ENCODE measurements at regions not wholly inside any gene's neighbourhood (a gene's known extent, or its start where the extent isn't known, plus 50 kb on each side); places are given as distances from the start of the nearest gene placed in this dataset.

DNA sequence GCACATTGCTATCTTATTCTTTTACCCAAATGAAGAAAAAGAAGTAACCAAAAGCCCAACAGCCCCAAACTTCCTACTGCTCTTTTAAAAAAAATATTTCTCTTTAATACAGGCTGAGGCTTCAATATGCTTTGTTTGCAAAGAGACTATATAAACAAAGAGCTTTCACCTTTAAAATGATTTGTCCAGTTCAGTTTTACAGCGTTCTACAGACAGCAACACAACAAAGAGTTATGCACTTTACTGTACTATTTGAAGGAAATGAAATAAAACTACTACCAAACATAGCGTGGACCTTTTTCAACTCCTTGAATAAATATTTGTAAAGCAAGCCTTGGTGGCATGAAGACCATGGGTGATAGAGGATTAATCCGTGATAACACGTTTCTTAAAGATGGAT lies 151.2 kb downstream of the FGF9 start:
- DNase-seq (ENCODE audit: low spot score): no peak

DNA sequence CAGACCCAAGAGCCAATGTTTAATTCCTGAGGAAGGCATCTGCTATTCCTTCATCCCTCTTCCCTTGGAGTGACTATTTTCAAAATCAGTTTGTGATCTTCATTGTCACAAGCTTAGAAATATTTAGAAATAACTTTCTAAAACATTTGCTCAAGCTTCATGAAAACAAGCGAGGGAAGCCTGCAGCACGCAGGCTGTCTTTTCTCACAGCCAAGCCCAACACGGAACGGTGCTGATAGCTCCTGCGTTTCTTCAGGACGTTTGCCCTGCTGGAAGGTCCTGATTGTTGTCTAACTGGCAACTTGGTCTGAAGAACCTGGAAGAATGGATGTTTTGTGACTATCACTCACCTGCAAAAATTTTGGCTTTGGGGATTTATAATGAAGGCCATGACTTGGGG lies 152.5 kb downstream of the FGF9 start:
- DNase-seq (ENCODE audit: low spot score): no peak

DNA sequence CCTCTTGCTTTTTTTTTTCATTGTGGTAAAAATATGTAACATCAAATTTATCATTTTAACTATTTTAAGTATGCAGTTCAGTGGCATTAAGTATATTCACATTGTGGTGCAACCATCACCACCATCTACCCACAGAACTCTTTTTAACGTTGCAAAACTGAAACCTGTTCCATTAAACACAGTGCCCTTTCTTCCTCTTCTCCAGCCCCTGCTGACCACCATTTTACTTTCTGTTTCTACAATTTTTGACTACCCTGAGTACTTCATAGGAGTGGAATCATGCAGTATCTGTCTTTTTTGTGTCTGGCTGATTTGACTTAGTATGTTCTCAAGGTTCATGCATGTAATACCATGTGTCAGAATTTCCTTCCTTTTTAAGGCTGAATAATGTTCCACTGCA lies 153.1 kb downstream of the FGF9 start:
- DNase-seq (ENCODE audit: low spot score): no peak

DNA sequence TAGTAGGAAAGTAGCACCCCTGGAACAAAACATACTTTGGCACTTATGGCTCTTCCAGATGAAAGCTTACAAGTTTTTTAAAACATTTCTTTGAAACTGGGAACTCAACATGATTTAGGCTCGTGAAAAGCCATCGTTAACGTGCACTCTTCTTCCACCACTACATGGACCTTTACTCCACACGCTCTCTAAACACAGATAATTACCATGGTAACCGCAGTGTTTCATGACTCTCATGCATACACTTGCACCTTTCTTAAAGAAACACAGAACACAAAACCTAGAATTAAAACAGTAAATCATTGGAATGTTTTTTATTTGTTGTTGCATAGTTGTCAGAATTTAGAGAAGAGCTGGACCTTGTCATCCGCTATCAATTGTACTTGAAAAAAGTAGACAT lies 154.3 kb downstream of the FGF9 start:
- no peak for DNase-seq (ENCODE audit: low spot score)

DNA sequence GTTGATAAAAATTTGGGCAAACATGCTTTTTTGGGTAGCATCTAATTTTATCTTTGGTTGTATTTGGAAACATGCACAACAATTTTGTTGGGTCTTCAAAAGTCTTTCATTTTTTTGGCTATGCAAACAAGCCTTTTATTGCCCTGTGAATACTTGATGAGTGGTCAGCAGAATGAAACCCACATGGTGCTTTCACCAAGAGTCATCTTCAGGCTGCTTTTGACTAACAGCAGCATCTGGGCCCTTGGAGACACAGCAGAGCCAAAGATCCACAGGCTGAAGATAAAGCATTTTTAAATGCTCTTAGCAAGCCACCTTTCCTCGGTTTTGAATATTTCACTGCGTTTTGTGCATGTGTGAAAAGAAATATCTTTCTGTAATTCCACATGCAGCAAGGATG lies 154.9 kb downstream of the FGF9 start:
- no peak for DNase-seq (ENCODE audit: low spot score)

DNA sequence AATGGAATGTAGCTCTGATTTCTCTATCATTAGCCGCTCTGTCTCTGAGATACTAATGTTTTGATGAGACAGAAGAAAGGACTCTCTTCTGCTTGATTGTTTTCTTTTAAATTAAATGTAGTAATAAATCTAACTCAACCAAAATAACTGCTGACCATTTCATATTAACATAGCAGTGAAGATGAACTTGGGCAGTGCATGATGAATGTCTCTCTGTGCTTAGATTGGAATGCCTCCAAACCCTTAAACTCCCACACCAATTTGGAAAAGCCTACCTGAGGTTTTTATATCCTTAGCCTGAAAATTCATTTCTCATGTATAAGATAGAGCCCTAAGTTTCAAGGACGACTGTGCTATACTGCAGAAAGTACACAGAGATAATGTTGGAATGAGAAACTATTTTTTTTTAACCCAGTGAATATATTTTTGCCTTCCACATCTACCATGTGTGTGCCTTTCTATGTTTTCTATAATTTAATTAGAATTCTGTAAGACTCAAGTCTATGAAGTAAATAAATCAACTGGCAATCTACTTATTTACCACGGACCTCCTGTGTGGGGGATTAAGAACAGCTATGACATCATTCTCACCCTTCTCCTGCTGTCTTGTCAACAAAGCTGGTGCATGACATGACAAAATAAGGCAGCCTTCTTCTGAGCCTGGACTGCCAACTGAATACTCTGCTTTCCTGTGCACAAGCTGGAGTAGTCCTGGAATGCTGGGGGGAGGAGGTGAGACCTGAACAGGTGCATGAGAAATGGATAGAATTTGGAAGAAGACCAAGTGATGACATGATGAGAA lies 155.5 kb downstream of the FGF9 start:
- DNase-seq (ENCODE audit: low spot score): no peak

DNA sequence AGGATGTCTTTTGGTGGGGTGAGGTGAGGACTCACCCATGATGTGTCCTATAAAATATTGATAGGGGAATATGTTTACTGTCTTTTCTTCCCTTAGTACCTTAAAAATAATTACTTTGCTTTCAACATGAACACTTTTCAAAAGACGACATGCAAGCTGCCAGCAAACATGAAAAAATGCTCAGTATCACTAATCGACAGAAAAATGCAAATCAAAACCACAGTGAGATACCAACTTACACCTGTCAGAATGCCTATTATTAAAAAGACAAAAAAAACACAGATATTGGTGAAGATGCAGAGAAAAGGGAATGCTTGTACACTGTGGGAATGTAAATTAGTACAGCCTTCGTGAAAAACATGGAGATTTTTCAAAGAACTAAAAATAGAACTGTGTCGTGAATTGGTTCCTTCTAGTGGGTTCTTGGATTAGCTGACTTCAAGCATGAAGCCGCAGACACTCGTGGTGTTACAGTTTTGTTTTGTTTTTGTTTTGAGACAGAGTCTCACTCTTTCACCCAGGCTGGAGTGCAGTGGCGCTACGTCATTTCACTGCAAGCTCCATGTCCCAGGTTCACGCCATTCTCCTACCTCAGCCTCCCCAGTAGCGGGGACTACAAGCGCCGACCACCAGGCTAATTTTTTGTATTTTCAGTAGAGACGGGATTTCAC lies 160.9 kb downstream of the FGF9 start:
- DNase-seq (ENCODE audit: low spot score): no peak

DNA sequence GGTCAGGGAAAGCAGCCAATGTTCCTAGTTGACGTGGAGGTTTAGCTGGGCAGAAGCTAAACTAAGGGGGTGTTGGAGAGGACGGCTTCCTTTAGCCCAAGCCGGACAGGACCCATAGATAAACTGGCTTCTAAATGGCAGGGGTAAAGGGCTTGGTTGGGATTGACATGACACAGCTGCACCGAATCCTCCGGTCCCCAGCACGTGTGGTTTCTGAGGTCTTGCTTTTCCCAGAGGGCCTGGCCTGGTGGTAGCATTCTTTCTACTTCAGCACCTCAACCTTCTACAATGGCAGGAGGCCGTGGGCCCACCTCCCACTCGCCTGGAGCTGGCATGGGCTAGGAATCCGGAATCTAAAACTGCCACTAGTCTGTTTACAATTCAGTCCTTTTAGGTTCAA lies 163.0 kb downstream of the FGF9 start:
- DNase-seq (ENCODE audit: low spot score): no peak

DNA sequence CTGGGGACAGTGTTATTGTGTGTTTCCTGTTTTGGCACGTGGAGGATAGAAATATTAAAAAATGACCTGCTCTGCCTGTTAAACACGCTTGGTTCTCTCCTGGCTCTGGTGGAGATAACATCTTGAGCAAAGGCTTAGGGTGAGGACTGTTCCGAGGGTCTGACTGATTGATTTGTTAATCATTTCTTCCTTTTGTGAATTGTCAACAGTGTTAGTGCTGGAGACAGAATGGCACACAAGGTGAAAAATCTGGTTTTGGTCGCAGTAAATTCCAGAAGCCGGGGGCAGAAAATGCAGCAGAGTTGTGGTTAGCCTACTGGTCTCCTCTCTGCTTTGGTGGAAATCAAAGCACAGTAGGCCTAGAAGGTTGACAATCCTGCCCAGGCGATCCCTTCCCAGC lies 163.6 kb downstream of the FGF9 start:
- DNase-seq (ENCODE audit: low spot score): no peak

DNA sequence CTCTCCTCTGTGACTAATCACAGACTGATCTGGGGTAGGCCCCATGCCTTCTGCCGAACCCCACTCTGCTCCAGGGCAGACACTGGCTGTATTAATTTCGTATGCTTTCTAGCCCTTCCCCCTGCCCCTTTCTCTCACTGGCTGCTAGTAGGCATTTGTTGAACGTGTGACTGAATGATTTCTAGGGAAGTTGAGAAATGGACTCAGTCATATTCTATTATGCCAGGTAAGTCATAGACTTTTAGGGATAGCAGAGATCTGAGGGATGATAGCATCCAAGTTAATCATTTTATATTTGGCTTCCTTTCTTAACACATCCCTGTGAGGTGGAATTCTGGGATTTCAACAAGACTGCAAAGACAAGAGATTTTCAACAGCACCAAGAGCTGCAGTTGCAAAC lies 166.4 kb downstream of the FGF9 start:
- no peak for DNase-seq (ENCODE audit: low spot score)

DNA sequence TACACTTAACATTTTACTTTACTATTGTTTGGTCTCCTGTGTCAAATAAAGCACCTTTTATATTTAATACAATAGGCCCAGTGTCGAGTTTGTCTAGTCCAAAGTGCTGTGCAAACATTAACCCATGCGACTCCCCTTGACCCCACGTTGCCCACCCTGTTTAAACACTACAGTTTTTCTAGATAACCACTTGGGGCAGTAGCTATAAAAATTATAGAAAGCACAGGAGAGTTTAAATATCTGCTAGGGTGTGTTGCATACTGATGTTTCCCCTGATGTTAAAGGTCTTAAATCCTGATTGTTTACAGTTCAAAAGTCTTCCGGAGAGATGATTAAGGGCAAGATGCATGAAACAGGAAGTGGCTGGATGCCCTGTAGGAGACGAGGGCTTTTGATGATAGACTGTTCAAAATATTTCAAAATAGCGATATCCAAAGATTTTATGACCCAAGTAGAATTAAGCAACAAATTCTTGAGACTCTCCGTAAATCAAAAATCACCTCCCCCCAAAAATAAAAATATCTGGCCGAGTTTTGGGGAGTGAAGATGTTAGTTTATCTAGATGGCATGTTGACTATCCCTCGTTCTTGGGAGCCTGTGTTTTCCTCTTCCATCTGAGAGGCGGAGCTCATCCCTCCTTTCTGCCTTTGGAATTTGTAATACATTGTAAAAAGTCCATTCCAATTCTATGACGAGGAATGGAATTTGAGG lies 167.1 kb downstream of the FGF9 start:
- no peak for DNase-seq (ENCODE audit: low spot score)

DNA sequence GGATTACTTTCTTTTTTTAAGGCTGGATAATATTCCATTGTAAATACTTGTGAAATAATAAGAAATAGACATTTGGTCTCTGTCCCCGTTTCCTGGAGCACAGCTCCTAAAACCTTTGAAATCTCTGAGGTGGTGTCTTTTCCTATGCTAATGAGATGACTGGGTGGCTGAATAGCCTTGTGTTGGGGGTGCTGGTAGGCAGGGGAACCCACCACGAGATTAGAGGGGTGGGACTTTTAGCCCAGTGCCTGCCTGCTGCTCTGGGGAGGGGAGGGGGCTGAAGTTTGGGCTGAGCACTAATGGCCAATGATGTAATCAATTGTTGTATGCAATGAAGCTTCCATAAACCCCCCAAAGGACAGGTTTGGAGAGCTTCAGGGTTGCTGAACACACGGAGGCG lies 175.7 kb downstream of the FGF9 start:
- no peak for DNase-seq (ENCODE audit: low spot score)

DNA sequence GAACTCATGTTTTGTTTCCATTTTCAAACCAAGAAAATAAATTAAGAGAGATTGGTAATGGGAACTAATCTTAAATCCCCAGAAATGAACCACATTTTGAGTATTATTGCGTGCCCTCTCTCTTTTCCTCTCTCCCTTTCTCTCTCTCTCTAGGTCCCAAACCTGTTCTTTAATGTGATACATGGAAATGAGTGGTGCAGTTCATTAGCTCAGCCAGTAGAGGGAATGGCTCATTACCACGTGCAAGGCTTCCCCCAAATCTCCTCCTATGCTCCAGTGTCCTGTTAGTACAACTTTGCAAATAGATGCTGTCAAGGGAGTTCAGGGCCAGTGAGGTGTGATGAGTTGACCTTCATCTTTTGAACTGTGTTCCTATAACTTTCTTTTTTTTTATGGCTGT lies 178.4 kb downstream of the FGF9 start:
- no peak for DNase-seq (ENCODE audit: low spot score)

DNA sequence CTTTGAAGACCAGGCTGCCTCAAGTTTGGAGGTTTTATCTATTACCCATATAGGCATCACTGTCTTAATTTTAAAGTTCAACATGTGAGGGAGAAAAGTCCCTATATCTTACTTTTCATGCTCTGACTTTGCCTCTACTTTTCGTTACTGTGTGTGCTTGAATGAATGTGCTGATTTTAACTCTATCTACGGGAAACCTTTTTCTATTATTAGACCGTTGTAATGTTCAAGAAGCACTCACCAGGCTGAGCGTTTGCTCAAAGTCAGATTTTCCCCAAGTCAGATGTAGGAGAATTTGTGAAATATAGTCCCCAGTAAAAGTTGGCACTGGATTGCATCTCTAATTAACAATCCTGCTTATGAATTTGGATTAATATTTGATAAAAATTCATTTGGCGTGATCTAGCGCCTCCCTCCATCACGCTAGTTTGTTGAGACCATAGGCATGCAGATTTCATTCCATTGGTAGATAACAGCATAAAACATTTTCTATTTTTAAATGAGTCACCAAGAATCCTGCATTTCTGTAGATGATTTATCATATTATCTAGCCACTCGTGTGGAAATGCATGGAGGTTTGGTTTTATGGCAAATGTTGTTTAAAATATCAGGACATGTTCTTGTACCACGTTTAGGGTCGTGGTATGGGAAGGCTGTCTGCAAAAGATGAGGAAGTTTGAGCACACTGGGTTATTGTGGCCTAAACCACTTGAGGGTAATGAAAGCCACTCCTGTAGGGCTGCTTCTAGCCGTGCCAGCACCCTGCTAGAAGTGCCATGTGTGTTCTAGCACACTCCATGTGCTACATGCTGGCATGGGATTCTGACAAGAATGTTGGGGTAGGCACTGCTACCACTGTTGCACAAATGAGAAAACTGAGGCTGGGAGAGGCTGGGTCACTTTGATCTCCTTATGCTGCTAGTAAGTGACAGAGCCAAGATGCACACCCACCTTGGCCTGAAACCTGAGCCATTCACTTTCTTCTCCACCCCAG lies 179.4 kb downstream of the FGF9 start:
- DNase-seq (ENCODE audit: low spot score): no peak

DNA sequence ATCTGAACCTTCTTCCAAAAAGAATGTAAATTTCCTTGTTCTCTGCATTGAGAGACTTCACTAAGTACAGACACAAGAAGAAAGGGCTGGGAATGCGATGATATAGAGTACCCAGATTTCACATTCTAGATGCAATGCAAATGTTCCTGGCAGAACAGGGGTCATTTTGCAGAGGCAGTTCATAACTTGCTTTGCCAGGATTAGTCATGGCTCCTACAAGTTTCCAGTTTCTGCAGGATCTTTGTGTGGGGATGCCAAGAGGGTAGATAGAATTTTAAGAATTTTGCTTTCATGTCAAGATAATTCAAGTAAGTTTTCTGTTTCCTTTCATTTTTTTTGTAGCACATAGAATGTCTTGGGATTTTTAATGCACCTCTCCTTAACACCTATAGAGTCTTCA lies 181.2 kb downstream of the FGF9 start:
- no peak for DNase-seq (ENCODE audit: low spot score)

DNA sequence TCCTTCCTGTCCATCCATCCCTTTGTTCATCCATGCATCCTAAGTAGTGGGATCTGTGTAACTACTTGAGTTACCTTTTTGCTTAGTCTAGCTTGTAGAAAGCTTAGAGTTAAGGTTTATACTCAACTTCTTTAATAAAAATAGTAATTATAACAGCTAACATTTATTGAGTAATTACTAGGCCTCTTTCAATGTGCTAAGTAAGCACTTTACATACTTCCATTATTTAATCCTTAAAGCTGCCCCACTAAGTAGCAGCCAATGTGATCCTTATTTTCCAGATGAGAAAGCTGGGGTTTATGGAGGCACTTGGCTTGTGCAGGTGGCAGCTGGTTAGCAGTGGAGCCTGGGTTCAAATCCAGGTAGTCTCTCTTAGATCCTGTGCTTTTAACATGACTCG lies 182.9 kb downstream of the FGF9 start:
- DNase-seq (ENCODE audit: low spot score): no peak

DNA sequence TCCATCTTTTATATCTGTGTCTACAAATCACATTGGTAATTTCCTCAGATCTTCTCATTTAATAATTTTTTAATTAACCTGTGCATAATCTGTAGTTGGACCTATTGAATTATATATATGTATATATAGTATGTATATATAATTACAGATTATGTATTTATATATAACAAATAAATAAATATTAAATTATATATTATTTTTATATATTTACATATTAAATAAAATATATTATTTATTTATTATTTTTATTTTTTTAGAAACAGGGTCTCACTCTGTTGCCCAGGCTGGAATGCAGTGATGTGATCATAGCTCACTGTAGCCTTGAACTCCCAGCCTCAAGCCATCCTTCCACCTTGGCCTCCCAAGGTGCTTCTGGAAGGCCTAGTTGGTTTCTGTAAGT lies 197.9 kb downstream of the FGF9 start:
- no peak for DNase-seq (ENCODE audit: low spot score)

DNA sequence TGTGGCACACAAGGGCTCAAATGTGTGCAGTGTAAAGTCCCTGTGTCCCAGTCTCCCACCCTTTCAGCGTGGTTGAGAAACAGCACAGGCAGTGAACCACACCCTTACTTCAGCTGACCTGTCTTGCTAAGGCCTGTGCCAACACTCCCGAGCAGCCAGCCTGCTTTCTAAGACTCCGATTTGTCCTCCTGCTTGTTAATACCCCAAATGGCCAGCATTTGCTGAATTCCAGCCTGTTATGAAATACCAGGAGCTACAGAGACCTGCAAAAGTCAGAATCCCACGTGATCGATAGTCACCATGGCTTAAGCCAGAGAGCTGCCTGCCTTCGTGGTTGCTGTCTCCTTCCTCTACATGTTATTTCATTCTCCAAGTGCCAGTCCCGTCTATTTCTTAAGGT lies 200.5 kb downstream of the FGF9 start:
- DNase-seq (ENCODE audit: low spot score): no peak

DNA sequence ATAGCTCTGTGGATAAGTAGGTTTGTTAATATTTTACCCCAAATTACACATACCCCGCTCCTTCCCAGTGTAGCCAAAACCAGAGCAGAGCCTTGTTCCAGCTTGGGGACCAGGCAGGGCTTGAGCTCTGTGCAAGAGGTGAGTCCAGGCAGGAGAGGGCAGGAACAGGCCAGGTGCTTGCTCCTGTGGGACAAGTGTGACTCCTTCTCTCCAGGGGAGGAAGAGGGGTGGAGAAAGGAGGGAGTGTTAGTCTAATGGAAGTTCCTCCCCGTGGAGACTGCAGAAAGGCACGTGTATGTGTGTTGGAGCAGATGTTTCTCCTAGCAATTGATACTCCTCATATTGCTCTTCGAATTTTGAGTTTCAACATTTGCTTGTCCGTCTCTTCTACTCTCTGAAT lies 201.0 kb downstream of the FGF9 start:
- no peak for DNase-seq (ENCODE audit: low spot score)

DNA sequence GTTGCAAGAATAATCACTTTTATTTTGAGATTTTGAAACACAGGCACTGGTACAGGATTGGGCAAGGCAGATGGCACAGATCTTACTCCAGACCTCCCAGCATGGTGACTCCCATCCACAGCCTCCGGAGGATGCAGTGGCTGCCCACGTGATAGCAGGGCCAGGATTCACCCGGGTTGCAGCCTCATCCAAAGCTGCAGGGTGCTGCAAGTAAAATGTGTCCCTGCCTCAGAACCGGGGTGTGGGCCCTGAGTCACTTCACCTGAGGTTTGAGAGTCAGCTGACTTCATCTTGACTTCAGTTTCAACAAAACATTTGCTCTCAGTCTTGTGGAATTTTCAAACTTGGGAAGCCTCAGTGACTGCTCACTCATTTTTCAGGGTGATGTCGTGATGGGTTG lies 201.9 kb downstream of the FGF9 start:
- no peak for DNase-seq (ENCODE audit: low spot score)

DNA sequence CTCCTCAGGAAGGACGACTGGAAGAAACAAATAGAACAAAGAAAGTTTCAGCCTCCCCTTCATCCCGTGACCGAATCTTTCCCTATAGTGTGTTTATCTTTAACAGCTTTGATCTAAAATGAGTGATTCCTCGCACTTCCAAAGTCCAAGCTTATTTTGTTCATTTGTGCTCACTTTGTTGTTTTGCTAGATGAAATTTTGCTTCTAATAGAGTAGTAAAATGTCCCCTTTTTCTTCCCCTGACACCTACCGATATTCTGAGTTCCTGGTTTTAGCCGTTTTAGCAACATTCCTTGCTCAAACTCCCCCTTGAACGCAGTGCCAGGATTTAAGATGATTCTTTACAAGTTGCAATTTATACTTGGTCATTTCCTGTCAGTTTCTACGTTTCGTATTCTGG lies 204.2 kb downstream of the FGF9 start:
- DNase-seq (ENCODE audit: low spot score): no peak

DNA sequence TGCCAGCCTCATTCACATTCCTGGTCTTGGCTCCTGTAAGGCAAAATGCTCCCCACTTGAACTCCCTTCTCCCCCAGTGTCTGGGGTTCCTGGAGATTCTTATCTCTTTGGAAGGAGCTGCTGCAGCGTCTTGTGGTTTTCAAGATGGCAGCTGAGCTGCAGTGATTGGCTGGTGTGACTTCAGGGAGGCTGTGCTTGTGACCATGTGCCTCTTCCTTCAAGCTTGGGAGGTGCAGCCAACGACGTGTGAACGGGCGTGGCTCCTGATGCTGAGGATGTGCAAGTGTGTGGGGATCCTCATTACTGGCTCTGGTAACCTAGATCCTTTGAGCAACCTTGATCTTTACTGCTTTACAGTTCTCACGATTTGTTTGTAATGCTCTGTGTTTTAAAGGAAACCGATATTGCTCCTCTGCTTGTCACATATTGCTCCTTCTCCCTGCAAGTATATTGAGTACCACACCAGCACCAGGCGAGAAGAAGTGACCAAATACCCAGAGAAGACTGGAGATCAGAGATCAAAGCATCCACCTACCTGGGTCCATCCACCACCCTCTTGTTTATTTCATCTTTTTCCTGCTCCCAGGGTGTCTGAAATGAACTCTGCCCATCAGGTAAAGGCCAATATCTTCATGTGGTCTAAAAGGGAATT lies 208.5 kb downstream of the FGF9 start:
- DNase-seq (ENCODE audit: low spot score): no peak
